ENCODE measurements at regions not wholly inside any gene's neighbourhood (a gene's known extent, or its start where the extent isn't known, plus 50 kb on each side); places are given as distances from the start of the nearest gene placed in this dataset.
"Not testable (repeated sequence)": the region's sequence is repeated elsewhere in the genome, so short reads cannot be mapped to it uniquely, and the experiment has no call there.

DNA sequence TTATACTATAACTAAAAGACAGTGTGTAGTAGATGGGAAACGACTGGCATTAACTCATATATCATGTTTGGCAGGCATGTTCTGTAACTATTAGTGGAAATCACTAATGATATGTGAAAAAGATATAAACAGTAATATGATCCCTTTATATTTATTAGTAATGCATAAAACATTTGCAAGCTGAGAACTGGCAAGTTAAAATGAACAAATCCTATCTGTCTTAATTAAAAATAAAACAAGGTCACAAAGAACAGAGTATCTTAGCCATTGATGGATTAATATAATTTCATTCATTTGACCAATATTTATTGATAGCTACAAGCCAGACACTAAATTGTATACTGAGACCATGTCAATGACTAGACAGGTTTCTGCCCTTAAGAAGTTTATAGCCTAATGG, 154.5 kb downstream of the CRPPA start:
- TF ChIP-seq, protein P1, sequence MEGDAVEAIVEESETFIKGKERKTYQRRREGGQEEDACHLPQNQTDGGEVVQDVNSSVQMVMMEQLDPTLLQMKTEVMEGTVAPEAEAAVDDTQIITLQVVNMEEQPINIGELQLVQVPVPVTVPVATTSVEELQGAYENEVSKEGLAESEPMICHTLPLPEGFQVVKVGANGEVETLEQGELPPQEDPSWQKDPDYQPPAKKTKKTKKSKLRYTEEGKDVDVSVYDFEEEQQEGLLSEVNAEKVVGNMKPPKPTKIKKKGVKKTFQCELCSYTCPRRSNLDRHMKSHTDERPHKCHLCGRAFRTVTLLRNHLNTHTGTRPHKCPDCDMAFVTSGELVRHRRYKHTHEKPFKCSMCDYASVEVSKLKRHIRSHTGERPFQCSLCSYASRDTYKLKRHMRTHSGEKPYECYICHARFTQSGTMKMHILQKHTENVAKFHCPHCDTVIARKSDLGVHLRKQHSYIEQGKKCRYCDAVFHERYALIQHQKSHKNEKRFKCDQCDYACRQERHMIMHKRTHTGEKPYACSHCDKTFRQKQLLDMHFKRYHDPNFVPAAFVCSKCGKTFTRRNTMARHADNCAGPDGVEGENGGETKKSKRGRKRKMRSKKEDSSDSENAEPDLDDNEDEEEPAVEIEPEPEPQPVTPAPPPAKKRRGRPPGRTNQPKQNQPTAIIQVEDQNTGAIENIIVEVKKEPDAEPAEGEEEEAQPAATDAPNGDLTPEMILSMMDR (IDR thresholded peaks at IDR 0.05 in 4 of 5, conservative IDR thresholded peaks at IDR 0.05 in 1 of 5), result no peak
- no peak for TF ChIP-seq POLR2A (IDR thresholded peaks at IDR 0.05)
- H3K9me3 ChIP-seq, result no peaks in the 10 kb centered on the region
- H3K27ac ChIP-seq, result no peak overlapping the region
- H3K36me3 ChIP-seq, result no peaks in the 10 kb centered on the region
- H3K27me3 ChIP-seq, result no peaks in the 10 kb centered on the region
- intact Hi-C loops (cut with DNase I; ENCODE audit: low total_unique reads), result no loop called here
- DNase-seq (no peak), ATAC-seq (no peak)
- H3K4me1 ChIP-seq, result no peaks in the 10 kb centered on the region
- no peak overlapping the region for H3K4me3 ChIP-seq
- in situ Hi-C loops (cut with MboI; ENCODE audit: low sequenced_read_pairs in 4 of 4), result no loop called here

DNA sequence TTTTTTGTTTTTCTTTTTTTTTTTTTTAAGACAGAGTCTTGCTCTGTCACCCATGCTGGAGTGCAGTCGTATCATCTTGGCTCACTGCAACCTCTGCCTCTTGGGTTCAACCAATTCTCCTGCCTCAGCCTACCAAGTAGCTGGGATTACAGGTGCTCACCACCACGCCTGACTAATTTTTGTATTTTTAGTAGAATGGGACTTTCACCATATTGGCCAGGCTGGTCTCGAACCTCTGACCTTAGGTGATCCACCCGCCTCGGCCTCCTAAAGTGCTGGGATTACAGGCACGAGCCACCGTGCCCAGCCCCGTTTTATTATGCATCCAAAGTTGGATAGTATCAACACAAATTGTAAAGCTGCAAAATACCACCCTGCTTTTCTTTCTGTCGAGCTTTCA, 154.9 kb downstream of the CRPPA start:
- H3K4me1 ChIP-seq; ATAC-seq; H3K27me3 ChIP-seq; H3K27ac ChIP-seq; in situ Hi-C loops (cut with MboI; ENCODE audit: low sequenced_read_pairs in 4 of 4); H3K9me3 ChIP-seq; intact Hi-C loops (cut with DNase I; ENCODE audit: low total_unique reads); H3K4me3 ChIP-seq; DNase-seq; H3K36me3 ChIP-seq: not testable (repeated sequence)

DNA sequence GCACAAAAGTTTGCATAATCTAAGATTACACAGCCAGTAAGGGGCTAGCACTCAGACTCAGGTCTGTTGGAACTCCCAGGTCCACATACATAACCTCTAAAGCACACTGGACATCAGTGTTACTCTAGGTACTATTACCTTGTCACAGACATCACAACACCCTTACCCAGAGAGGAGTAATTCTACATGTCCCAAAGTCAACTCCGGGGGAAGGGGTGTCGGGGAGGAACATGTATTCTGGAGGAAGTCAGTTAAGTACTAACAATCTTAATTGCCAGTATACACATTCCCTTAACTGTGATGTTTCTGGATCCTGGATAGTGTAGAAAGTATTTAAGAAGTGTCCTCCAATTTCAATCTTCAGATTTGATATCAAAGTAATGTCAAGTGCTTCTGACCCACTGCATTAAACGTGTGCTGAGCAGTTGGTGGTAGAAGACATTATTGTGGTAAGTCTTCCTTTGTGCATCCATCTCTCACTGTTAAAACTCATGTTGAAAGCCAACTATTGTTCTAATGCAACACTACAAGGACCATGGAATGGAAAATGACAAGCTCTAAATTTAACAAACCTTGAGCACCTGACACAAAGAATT, 155.4 kb downstream of the CRPPA start:
- DNase-seq, result no peak
- in situ Hi-C loops (cut with MboI; ENCODE audit: low sequenced_read_pairs in 4 of 4) (no loop called here), intact Hi-C loops (cut with DNase I; ENCODE audit: low total_unique reads) (no loop called here)
- no peak overlapping the region for H3K4me3 ChIP-seq
- no peak overlapping the region for H3K27ac ChIP-seq
- no peak for TF ChIP-seq POLR2A (IDR thresholded peaks at IDR 0.05)
- TF ChIP-seq, protein P1 (IDR thresholded peaks at IDR 0.05 in 4 of 5, conservative IDR thresholded peaks at IDR 0.05 in 1 of 5), result no peak
- H3K36me3 ChIP-seq, result no peaks in the 10 kb centered on the region
- no peaks in the 10 kb centered on the region for H3K4me1 ChIP-seq
- H3K9me3 ChIP-seq, result no peaks in the 10 kb centered on the region
- no peaks in the 10 kb centered on the region for H3K27me3 ChIP-seq
- no peak for ATAC-seq

DNA sequence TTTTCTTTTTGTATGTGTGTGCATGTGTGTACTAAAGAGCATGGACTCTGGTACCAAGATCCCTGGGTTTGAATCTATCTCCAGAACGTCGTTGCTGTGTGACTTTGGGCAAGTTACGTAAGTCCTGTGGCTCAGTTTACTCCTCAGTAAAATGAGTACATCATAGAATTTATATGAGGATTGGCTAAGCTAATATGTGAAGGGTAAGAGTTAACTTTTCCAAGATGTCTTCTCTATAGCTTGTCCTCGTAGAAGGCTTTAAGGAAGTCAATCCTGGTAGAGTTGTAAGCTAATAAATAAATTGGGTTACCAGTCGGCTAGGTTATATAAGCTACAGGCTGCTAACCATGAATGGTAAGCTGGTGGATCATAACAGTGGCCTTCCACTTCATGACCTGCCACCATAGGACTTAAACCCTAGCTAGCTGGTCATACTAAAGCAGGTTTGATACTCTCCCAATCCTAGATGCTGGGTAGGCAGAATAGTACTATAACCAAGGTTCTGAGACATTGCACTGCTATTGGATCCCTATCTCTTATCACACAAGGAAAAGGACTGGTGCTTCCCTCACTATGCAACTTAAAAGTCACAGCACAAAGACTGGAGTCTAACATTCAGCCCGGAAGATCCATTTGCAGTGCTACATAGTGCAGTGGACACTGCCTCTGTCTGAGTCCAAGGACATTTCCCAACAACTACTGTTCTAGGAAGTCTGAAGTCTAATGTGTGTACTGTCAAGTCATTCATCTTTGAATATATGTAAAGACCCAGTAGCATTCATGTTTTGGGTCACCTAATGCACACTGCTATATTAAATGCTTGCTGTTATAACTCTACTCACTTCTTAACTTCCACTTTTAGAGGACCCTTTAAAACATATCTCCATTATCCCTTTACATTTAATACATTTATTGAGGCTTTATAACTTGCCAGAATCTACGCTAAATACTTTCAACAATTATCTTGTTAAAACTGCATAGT, 156.2 kb downstream of the CRPPA start:
- Histone ChIP-seq H3K4me1 (no peaks in the 10 kb centered on the region), H3K36me3 (no peaks in the 10 kb centered on the region), H3K27ac (no peak overlapping the region), H3K4me3 (no peak overlapping the region), H3K9me3 (no peaks in the 10 kb centered on the region), H3K27me3 (no peaks in the 10 kb centered on the region)
- DNase-seq, result no peak
- intact Hi-C loops (cut with DNase I; ENCODE audit: low total_unique reads) (no loop called here), in situ Hi-C loops (cut with MboI; ENCODE audit: low sequenced_read_pairs in 4 of 4) (no loop called here)
- no peak for ATAC-seq
- TF ChIP-seq POLR2A (IDR thresholded peaks at IDR 0.05), result no peak
- TF ChIP-seq, protein P1 (IDR thresholded peaks at IDR 0.05 in 4 of 5, conservative IDR thresholded peaks at IDR 0.05 in 1 of 5), result no peak

DNA sequence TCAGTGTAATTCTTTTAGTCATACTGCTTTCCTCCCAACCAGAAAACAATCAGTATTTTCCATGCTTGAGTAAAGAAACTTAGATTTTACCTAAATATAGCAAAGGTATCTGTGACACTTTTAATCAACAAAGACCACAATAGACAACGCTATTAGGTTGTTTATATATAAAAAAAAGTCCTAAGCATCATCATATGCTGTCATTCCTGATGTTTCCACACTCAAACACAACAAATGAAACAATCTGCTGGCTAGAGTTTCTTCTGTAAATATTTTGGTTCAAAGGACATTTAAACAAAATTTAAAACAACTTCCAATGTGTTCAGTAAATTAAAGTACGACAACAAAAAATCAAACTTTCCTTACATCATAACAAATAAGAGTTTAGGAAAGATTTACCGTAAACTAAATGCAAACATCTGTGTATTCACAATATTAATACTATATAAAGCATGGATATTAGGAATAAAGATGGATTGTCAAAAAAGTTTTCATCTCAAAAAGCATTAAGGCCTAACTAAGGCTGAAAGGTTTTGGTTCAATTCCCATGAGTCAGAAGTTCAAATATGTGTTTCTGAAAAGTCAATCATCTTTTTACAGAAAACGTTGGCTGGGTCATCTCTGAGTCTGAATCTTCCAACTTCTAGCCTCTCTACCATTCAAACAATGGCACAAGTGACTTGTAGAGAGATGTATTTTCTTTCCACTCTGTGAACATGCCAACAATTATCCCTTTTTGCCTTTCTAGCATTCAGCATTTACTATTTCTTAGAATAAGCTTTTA, 157.1 kb downstream of the CRPPA start:
- in situ Hi-C loops (cut with MboI; ENCODE audit: low sequenced_read_pairs in 4 of 4) (no loop called here), intact Hi-C loops (cut with DNase I; ENCODE audit: low total_unique reads) (no loop called here)
- ATAC-seq, result no peak
- H3K27me3 ChIP-seq, result no peaks in the 10 kb centered on the region
- no peak overlapping the region for H3K27ac ChIP-seq
- H3K4me3 ChIP-seq, result no peak overlapping the region
- no peak for TF ChIP-seq POLR2A (IDR thresholded peaks at IDR 0.05)
- TF ChIP-seq, protein P1 (IDR thresholded peaks at IDR 0.05 in 4 of 5, conservative IDR thresholded peaks at IDR 0.05 in 1 of 5), result no peak
- no peak for DNase-seq
- H3K4me1 ChIP-seq, result no peaks in the 10 kb centered on the region
- no peaks in the 10 kb centered on the region for H3K36me3 ChIP-seq
- no peaks in the 10 kb centered on the region for H3K9me3 ChIP-seq

DNA sequence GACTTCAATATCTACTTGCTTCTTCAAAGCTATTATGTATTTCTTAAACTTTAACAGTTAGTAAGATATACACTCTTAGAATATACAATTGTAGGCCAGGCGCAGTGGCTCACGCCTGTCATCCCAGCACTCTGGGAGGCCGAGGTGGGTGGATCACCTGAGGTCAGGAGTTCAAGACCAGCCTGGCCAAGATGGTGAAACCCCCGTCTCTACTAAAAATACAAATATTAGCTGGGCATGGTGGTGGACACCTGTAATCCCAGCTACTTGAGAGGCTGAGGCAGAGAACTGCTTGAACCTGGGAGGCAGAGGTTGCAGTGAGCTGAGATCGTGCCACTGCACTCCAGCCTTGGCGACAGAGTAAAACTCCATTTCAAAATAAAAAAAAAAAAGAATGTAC, 158.0 kb downstream of the CRPPA start:
- H3K36me3 ChIP-seq; H3K4me1 ChIP-seq; DNase-seq; H3K27ac ChIP-seq; H3K27me3 ChIP-seq; H3K4me3 ChIP-seq; intact Hi-C loops (cut with DNase I; ENCODE audit: low total_unique reads); ATAC-seq; H3K9me3 ChIP-seq; in situ Hi-C loops (cut with MboI; ENCODE audit: low sequenced_read_pairs in 4 of 4): not testable (repeated sequence)
